GM04504 (cell line): ENCODE measurements at regions not wholly inside any gene's neighbourhood (a gene's known extent, or its start where the extent isn't known, plus 50 kb on each side); places are given as distances from the start of the nearest gene placed in this dataset.
A peak's percentile ranks its signal among the peaks of the same experiment; 100 is the strongest.
"Not testable (repeated sequence)": the region's sequence is repeated elsewhere in the genome, so short reads cannot be mapped to it uniquely, and the experiment has no call there.

Source experiments
- DNase-seq: peaks from one replicate; pipeline ENCODE4 v3.0.0-alpha.2; 2012; ENCODE audit warnings: low read depth

DNA sequence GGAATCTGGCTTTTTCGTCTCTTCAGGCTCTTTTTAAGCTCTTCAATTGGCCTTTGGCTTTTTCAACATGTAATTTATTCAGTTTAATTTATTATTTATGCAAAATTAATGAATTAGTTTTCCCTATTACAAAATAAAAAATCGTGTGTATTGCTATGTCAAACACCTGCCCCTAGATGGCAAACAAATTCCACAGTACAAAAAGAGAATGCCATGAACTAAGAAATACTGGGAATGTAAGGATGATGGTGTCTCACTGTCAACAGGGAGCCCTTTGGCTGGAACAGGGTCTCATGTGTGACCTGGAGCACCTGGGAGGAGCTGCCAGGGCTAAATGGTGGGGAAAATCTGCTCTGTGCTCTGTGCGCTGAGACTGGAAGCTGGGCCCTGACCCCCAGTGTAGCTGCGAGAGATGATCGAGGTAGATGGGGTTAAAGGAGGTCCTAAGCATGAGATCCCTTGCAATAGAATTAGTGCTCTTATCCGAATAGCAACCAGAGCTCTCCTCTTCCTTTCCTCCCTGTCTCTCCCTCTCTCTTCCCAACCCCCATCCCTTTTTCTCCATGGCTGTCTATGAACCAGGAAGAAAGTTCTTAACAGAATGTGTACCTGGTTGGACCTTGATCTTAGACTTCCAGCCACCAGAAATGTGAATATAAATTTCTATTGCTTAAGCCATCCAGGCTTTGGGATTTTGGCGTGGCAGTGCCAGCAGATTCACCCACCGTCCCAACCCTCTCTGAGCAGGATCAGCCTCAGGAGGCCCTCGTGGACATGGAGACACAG, 1183.5 kb downstream of the RPIA start:
- not testable (repeated sequence) for DNase-seq

DNA sequence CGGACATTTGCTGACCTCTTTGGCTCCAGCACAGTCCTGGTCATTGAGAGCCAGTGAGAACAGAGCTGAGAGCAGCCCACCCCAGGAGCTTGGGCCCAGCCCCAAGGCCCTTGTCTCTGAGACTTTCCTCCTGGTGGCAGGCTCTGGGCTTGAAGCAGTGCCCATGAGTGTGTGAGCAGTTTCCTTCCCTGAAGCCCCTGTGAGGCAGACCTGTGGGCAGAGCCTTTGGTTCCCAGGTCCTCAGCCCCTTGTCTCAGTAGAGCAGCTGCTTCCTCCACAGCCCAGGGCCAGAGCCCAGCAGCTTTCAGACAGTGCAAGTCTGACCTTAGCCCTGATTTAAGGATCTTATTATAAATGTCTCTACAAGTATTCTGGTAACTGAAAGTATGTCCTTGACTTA, 1185.0 kb downstream of the RPIA start:
- DNase-seq: not testable (repeated sequence)

GRCh38 chr2:89876878-89877277, 1185.4 kb downstream of the RPIA start:
- DNase-seq: not testable (repeated sequence)

DNA sequence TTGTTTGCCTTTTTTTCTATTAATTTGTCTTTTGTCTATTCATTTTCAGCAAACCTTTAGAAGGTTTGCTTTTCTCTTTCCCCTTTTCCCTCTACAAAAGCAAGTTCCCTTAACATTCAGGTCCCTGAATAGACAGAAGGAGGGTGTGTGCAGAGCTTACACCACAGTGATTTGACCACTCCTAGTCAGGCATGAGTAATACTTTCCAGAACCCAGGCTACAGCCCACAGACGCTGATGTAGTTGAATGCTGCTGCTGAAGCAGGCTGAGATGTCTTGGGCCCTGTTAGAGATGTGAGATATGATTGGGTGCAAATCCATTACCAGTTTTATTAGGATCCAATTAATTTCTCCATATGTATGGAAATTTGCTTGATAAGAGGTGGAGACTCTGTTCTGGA, 1191.4 kb downstream of the RPIA start:
- DNase-seq: not testable (repeated sequence)

DNA sequence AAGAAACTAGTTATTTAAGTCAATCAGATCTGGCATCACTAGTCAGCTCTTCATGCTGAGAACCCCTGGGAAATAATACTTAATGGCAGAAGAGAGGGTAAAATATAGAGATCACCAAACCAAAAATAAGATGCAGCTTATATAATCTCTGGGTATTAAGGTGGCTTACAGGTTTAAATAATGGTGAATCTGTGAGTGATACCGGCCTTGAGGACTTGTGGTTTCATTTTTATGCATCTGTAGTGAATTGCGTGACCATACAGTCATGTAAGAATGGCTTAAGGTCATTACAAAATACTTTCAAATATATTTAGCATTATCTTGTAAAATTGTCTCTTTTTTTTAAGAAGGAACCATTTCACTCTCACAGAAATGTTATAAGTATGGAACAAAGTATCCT, 1192.2 kb downstream of the RPIA start:
- DNase-seq: not testable (repeated sequence)

GRCh38 chr2:89885071-89885470, 1193.6 kb downstream of the RPIA start:
- not testable (repeated sequence) for DNase-seq

DNA sequence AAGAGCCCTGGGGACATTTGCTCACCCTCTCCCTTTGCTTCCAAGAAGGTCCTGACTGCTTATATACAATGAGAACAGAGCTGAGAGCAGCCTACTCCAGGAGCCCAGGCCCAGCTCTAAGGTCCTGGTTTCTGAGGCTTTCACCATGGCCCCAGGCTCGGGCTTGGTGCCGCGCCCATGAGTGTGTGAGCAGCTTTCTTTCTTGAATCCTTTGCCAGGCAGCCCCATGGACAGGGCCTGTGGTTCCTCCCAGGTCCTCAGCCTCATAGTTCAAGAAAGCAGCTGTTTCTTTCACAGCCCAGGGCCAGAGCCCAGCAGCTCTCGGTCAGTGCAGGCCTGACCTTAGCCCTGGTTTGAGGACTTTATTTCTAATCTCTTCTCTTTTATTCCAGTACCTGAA, 1197.2 kb downstream of the RPIA start:
- not testable (repeated sequence) for DNase-seq

DNA sequence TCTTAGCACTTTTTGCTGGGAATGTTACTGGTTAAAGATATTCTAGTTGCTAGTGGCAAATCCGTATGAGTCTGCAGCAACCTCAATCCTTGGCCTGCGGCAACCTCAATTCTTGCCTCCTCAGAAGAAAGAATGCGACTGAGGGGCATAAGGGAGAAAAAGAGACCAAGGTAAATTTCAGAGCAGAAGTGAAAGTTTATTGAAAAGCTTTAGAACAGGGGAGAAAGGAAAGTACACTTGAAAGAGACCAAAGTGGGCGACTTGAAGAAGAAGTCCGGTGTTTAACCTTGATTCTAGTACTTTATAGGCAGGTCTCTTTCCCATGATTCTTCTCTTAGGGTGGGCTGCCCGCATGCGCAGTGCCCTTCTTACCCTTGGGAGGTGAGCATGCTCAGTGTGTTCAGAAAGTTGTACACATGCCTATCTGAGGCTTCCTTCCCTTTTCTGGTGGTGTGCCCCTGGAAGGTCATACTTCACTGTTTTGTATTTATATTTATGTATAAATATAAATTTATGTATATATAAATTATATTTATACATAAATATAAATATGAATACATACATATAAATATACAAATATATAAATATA, 1198.8 kb downstream of the RPIA start:
- DNase-seq: not testable (repeated sequence)

GRCh38 chr2:89894988-89895387, 1203.5 kb downstream of the RPIA start:
- DNase-seq: not testable (repeated sequence)

- DNase-seq: not testable (repeated sequence)
Measured at GRCh38 chr2:89895629-89896028, 1204.2 kb downstream of the RPIA start.

- not testable (repeated sequence) for DNase-seq
Measured at GRCh38 chr2:89927018-89927417, 1235.5 kb downstream of the RPIA start.

- DNase-seq: peak; percentile 17
Measured at GRCh38 chr2:89935436-89935835, 1244.0 kb downstream of the RPIA start.

- DNase-seq: not testable (repeated sequence)
Measured at GRCh38 chr2:89936011-89936410, 1244.5 kb downstream of the RPIA start.

- not testable (repeated sequence) for DNase-seq
Measured at GRCh38 chr2:89936559-89936958, 1245.1 kb downstream of the RPIA start.

DNA sequence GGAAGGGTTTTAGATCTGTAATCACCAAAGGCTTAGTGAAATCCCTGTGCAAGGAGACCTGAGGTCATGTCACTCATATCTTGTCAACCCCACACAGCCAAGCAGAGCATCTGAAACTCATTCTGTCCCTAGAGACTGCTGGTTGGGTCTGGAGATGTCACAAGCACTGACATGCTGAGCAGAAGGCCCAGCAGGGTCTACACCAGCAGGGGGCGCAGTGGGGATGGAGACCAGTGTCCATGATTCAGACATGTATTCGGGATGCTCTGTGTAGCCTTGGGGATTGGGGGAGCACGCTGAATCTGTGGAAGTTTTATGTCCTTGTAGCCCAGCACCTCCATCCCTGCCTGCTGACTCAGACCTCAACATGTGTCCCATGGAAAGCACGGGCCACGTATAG, 1247.3 kb downstream of the RPIA start:
- not testable (repeated sequence) for DNase-seq

DNA sequence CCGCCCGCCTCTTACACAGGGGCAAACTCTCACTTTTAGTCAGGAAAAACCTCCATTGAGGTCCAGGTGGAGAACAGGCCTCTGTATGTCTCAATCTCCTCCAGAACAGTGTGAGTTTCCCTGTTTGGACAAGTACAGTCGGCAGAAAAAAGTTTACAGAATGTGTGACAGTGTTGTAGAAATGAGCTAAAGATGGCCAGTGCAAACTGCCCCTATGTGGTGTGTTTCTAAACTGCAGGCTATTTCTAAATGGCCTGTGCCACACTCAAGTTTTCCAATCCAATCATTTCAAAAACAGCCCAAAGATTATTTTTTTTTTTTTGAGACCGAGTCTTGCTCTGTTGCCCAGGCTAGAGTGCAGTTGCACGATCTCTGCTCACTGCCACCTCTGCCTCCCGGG, 1252.8 kb downstream of the RPIA start:
- not testable (repeated sequence) for DNase-seq

- not testable (repeated sequence) for DNase-seq
Measured at GRCh38 chr2:89945004-89945616, 1253.6 kb downstream of the RPIA start.

GRCh38 chr2:89947208-89947815, 1255.8 kb downstream of the RPIA start:
- not testable (repeated sequence) for DNase-seq

DNA sequence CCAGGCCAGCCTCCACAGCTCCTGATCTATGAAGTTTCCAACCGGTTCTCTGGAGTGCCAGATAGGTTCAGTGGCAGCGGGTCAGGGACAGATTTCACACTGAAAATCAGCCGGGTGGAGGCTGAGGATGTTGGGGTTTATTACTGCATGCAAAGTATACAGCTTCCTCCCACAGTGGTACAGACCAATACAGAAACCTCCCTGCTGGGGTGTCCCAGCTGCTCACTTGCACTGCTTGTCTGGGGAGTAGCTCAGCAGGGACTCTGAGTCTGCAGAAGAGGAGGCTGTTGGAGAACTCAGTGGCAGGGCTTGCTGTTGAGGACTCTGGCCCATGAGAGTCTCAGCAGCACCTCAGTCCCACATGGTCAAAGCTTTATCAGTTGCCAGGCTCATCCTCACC, 1256.6 kb downstream of the RPIA start:
- not testable (repeated sequence) for DNase-seq

DNA sequence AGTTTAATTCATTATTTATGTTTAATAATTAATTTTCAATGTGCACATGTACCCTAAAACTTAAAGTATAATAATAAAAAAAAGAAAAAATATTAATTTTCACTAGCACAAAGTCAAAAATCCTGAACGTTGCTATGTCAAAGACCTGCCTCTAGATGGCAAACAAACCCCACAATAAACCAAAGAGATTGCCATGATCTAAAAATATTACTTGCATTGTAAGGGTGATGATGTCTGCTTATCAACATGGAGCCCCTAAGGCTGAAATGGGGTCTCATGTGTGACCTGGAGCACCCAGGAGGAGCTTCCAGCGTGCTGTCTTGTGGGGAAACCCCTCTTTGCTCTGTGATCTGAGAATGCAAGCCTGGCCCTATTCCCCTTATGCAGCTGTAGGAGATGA, 1259.3 kb downstream of the RPIA start:
- not testable (repeated sequence) for DNase-seq

DNA sequence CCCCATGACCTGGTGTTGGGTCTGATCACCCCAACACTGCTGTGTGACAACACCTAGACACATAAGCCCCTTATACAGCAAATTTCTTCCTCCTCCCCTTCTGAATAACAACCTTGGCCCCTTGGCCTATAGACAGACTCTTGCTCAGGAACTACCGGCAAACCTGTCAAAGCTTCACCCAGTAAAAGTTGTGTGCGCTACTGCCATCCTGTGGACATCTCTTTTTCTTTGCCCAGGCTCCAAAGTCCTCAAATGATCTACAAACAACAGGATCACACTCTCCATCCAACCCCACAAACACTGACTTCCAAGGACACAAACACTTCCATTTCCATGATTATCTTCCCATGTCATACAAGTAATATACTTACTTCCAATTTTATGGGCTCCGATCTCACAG, 1265.8 kb downstream of the RPIA start:
- DNase-seq: not testable (repeated sequence)

DNA sequence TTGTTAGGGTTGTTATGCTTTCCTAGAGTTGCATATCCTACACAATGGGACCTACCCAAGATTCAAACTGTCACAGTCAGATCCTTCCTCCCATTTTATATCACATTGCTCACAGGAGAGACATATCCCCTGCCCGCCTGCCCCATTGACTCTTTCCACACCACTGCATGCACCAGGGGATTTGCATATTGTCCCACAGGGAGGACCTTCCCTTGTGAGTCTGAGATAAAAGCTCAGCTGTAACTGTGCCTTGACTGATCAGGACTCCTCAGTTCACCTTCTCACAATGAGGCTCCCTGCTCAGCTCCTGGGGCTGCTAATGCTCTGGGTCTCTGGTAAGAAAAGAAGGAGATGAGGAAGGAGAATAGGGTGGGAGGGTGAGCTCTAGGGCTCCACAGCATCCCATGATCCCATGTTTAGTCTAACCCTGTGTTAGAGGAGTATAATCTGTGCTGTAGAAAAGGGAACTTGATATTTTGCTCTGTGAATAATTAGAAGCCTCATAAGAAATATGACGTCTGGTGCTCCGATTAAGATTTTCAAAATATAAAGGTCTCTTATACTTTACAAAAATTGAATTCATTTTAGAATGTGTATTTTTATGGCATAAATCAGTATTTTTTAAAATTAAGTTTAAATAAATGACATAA, 1268.4 kb downstream of the RPIA start:
- not testable (repeated sequence) for DNase-seq
